ENCODE measurements at regions not wholly inside any gene's neighbourhood (a gene's known extent, or its start where the extent isn't known, plus 50 kb on each side); places are given as distances from the start of the nearest gene placed in this dataset.
A peak's percentile ranks its signal among the peaks of the same experiment; 100 is the strongest.
"Not testable (repeated sequence)": the region's sequence is repeated elsewhere in the genome, so short reads cannot be mapped to it uniquely, and the experiment has no call there.

DNA sequence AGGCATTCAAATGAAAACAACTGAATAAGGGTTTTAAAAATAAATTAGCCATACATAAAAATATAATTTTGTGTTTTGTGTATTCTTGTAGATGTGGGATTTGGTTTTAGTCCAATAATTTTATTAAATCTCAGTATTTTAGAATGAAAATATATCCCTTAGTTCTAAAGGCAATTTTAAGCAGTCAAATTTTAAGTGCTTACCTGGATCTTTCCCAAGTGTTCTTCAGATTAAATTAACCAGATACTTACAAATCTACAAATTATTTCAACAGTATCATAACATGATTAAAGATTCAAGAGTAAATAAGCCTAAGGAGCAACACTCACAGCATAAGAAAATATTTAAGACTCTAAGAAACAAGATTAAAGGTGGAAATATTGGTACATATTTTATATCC, 275.0 kb upstream of the RBMS3 start:
- DNase-seq (ENCODE audit: insufficient read length, low spot score) (no peak), FAIRE-seq (no peak)

DNA sequence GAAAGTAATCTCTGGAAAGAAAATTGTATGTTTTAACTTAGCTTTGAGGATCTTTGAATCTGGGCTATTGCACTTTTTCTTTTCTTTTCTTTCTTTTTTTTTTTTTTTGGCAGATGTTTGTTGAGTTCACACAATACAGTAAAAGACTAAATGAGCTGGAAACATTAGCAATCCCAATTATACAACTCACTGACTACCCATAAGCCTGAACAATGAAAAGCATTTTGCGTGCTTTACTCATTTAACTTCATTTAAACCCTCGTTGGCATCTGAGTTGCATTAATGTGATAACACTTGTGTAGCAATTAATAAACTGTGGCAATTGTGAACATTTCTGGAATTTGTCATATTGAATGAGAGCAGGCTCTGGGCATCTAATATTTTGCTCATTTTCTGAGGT, 269.4 kb upstream of the RBMS3 start:
- no peak for FAIRE-seq

DNA sequence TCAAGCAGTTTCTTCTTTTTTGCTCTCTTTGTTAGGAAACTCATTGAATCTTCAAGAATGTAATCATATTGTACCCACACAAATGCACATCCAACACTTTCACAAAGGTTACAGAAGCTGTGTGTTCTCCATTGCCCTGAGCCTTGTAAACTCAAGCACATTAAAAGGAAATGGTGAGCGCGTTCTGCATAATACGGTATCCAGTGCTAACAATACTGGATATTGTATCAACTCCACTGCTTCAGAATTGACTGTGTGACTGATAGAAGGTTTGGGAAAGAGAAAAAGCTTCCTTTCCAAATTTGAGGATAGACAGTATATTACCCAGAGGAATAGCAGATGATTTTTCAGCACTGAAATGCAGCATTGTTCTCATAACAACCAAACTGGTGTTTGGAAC, 268.9 kb upstream of the RBMS3 start:
- FAIRE-seq (no peak), DNase-seq (ENCODE audit: insufficient read length, low spot score) (no peak)

More for the DNA sequence above, 269.4 kb upstream of the RBMS3 start:
- no peak for DNase-seq (ENCODE audit: insufficient read length, low spot score)

DNA sequence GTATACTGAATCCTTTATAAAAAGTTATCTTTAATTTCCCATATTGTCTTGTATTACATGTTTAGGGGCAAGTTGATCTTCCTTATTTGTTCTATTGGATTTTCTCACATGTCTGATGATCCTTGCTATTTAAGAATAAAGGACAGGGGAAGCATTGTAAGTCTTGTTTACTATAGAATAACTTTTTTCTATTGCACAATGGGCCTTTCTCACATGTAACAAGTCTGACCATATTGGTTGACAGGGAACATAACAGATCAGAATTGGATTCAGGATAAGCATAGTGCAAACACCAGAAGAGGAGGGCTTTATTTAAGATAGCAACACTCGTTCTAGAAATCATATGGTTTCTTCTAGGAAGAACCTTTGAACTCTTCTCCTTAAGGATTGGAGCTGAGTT, 257.9 kb upstream of the RBMS3 start:
- DNase-seq (ENCODE audit: insufficient read length, low spot score) (no peak), FAIRE-seq (no peak)

DNA sequence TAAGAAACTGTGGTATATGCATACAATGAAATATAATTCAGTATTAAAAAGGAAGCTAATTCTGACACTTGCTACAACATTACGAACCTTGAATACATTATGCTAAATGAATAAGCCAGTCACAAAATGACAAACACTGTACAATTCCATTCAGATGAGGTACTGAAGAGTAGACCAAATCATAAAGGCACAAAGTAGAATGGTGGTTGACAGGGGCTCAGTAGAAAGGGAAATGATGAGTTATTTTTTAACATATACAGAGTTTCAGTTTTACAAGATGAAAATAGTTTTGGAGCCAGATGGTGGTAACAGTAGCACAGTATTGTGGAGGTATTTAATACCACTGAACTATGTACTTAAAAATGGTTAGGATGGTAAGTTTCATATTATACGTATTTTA, 254.6 kb upstream of the RBMS3 start:
- DNase-seq (ENCODE audit: insufficient read length, low spot score) (no peak), FAIRE-seq (no peak)

DNA sequence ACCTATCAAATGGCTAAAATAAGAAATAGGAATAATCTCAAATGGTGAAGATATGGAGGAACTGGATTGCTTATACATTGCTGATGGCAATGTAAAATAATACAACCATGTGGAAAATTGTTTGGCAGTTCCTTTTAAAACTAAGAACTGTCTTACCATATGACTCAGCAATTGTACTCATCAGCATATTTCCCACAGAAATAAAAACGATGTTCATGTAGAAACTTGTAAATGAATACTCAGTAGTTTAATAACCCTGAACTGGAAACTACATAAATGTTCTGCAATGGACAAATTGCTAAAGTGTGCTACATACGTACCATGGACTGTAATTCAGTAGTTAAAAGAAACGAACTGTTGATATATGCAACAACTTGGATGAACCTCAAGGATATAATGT, 253.9 kb upstream of the RBMS3 start:
- FAIRE-seq (no peak), DNase-seq (ENCODE audit: insufficient read length, low spot score) (no peak)

DNA sequence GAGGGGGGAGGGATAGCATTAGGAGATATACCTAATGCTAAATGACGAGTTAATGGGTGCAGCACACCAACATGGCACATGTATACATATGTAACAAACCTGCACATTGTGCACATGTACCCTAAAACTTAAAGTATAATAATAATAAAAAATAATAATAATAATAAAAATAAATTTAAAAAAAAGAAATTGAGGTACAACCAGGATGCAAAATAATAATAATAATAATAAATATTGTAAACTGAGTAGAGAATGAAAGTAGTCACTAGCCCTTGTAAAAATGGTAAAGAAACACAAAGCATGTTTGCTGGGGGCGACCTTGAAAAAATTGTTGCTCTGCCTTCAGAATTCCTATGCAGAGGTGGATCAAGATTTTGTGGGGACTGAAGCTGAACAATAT, 249.7 kb upstream of the RBMS3 start:
- not testable (repeated sequence) for FAIRE-seq

DNA sequence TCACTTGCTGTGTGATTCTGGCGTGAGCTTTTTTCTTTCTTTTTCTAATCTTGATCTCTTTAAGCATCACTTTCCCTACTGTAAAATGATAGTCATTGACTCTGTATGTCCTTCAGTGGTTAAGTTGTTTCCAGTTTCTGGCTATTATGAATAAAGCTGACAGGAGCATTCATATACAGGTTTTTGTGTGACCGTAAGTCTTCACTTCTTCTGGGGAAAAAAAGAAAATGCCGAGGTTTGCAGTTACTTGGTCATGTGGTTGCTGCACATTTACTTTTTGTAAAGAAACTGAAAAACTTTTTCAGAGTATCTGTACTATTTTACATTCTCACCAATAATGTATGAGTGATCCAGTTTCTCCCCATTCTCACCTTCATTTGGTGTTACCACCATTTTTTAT, 247.4 kb upstream of the RBMS3 start:
- DNase-seq (ENCODE audit: insufficient read length, low spot score), result no peak
- no peak for FAIRE-seq

More for the DNA sequence above, 249.7 kb upstream of the RBMS3 start:
- DNase-seq (ENCODE audit: insufficient read length, low spot score), result not testable (repeated sequence)

DNA sequence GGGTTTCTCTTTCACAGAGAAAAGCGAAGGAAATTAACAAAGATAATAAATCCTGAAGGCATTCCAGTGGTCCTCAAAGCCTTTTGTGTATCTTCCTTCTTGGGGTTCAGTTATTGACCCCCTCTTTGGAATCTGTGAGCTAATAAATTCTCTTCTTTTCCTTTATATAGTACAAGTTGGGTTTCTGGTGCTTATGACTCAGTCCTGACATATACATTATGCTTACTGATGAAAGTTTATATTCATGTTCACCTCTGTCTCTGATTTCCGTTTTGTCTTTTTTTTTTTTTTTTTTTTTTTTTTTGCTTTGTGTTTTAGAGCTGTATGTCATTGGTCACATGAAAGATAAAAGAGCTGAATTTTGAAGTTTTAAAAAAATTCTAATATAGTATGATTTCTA, 230.7 kb upstream of the RBMS3 start:
- no peak for DNase-seq (ENCODE audit: insufficient read length, low spot score)
- FAIRE-seq, result no peak

DNA sequence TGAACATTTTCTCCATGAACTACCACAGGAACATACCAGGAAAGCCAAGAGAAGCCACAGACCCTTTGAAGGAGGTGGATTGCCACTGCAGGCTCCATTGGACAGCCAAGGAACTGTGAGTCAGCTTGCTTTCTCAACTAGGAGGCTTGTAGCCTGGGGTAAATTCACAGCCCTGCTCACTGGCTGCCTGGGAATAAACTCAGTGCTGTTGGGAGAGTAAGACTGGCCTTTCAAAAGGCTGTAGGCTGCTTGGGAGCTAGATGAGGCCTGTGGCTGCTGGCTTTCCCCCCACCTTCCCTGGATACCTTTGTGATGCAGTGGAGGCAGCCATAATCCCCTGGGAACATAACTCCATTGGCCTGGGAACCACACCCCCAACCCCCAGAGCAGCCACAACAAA, 223.5 kb upstream of the RBMS3 start:
- no peak for DNase-seq (ENCODE audit: insufficient read length, low spot score)

DNA sequence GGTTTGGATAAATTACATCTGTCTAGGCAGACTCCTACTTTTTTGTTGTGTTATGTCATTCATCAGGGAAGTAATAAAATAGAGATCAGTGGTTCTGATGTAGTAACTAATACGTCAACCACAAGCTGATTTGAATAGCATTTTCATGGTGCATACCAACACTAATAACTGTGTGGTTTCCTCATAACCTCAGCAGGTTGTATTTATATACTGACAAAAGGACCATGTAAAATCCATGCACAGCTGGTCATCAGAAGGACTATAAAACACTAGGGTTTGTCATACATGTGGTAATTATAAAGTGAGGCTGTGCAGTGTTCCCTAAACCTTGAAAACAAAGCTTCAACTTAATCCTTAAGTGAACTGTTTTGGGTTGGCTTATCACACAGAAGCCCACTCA, 216.8 kb upstream of the RBMS3 start:
- no peak for FAIRE-seq
- DNase-seq (ENCODE audit: insufficient read length, low spot score), result peak; percentile 10

More for the DNA sequence above, 223.5 kb upstream of the RBMS3 start:
- FAIRE-seq, result no peak

DNA sequence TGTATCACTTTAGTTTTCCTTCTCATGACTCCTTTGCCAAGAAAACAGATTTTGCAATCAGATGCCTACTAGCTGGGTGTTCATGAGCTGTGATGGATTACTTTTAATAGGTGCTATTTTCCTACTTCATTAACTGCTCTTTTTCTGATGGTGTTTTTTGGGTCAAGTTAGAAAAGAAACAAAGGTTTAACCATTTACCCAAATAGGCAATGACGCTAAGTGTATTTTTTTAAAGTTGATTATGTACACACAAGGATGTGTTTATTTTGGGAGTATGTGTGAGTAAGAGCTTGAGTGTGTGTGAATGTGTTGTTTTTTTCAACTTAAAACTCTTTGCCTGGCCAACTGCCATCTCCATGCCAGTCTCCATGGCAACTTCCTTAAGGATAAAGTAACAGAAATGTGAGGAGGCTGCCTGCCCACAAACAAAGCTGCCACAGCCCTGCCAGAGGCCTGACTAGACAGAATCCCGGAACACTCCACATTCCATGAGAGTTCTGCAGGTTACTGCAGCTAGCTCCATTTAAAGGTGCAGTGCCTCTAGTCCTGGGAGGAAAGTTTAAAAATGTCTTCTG, 215.6 kb upstream of the RBMS3 start:
- DNase-seq (ENCODE audit: insufficient read length, low spot score) (peak; percentile 78), FAIRE-seq (no peak)

DNA sequence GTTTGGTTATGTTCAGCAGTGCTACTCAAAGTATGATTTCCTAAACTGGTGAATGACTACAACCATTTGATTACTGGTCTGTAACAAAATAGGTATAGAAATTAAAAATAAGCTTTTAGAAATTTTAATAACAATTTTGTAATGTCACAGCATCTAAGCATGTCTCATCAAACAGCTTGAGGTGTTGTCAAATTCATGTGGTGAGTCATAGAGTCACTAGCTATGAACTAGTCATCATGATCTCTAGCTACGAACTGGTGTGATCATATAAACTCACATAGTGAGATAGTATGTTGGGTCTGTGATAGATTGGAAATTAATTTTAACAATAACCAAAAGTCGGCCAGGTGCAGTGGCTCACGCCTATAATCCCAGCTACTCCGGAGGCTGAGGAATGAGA, 213.9 kb upstream of the RBMS3 start:
- FAIRE-seq (peak; percentile 44), DNase-seq (ENCODE audit: insufficient read length, low spot score) (no peak)

DNA sequence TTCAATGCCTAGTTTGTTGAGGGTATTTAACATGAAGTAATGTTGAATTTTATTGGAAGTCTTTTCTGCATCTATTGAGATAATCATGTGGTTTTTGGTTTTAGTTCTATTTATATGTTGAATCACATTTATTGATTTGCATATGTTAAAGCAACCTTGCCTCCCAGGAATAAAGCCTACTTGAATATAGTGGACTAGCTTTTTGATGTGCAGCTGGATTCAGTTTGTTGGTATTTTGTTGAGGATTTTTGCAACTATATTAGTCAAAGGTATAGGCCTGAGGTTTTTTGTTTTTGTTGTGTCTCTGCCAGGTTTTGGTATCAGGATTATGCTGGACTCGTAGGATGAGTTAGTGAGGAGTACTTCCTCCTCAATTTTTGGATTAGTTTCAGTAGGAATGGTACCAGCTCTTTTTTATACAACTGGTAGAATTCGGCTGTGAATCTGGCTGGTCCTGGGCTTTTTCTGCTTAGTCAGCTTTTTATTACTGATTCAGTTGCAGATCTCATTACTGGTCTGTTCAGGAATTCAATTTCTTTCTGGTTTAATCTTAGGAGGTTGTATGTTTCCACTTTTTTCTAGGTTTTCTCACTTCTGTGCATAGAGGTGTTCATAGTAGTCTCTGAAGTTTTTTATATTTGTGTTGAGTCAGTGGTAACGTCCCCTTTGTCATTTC, 209.8 kb upstream of the RBMS3 start:
- no peak for FAIRE-seq
- no peak for DNase-seq (ENCODE audit: insufficient read length, low spot score)

DNA sequence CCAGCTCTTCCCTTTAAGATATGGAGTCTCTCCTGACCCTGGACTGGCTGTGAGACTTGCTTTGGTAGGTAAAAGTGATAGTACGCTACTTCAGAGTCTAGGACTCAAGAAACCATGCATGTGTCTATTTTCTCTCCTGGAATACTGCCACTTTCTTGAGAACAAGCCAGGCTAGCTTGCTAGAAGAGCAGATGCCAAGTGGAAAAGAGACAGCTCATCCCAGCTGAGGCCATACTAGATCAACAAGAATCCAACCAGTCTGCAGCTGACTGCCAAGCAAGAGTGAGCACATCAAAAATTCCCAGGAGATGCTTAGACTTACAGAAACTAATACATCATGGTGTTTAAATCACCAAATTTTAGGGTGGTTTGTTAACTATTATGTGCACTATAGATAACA, 208.3 kb upstream of the RBMS3 start:
- no peak for FAIRE-seq
- no peak for DNase-seq (ENCODE audit: insufficient read length, low spot score)

DNA sequence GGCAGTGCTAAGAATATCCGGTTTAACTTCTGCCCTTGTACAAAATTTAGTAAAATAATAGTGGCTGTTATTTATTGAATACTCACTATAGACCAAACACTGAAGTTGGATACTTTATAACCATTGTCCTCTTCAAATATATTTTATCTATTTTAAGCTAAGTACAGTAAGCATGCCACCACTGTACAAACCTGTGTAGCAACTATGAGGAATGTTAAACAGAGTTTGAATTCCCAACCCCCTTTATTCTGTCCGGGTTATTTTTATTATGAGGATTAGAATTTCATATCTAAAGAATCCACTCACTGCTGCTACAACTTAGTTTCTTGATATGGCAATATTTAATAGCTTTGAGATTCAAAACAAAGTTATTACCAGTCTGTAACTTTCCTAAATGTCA, 203.5 kb upstream of the RBMS3 start:
- no peak for DNase-seq (ENCODE audit: insufficient read length, low spot score)
- no peak for FAIRE-seq

DNA sequence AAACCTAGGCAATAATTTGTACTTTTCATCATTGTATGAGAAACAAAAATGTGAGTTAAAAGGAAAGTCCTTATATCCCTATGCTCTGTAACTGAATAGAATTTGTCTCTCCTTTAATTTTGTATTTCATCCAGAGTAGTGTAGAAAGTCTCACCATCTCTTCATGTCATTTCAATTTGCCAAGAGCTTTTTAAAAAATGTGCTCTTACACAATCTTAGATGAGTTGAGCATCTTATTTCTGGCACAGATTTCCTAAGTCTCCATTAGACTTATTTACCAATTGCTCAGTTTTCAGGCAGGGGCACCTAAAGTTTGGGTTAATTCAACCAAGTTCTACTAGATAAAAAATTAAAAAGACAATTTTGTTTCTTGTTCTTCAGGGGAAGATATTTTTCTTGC, 201.5 kb upstream of the RBMS3 start:
- DNase-seq (ENCODE audit: insufficient read length, low spot score) (no peak), FAIRE-seq (no peak)

DNA sequence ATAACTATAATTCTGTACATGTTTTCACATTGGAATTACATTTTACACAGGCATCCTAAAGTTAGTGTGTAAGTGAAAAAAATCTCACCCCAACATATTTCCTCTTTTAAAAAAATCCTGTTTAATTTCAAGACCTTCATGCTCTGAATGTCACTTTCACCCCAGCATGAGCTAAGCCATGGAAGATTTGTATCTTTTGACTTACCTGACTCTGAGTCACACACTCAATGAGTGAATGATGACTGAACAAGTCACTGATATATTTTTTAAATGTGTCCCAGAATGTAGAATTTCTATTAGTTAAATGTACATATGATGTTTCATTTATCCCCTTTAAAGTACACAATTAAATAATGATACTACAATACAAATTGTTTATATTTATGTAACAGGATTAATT, 199.9 kb upstream of the RBMS3 start:
- FAIRE-seq (no peak), DNase-seq (ENCODE audit: insufficient read length, low spot score) (no peak)

DNA sequence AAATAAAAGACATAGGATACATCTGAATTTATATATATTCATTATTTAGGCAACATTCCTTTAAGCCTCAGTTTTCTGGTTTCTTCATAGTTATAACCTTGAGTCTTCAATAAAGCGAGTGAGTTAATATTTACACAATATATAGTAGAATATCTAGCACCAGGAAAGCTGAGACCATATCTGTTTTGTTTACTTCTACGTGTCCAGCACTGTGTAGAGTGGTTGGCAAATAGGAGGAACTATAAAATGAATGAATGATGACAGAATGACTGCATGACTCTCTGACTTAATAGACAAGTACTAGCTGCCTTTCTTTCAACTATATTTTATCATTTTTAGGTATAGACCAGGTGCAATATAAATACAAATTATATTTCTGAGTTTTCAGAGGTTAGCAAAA, 197.8 kb upstream of the RBMS3 start:
- no peak for DNase-seq (ENCODE audit: insufficient read length, low spot score)
- FAIRE-seq, result no peak

DNA sequence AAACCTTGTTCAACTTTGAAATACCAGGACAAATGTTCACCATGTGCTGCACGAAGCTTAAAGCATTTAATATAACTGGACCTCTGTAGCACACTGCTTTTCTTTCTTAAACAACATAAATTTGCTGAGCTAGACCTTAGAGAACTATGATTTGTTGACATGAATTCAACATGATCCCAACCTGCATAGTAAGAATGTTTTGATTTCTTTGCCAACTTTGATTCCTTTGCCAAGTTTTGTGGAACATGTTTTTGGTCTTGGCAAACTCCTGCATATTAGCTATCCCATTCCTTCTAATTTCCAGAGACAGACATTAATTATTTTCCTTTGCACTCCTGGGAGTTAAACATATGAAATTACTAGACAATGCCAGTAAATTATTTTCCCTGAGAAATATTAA, 197.2 kb upstream of the RBMS3 start:
- no peak for DNase-seq (ENCODE audit: insufficient read length, low spot score)
- no peak for FAIRE-seq

DNA sequence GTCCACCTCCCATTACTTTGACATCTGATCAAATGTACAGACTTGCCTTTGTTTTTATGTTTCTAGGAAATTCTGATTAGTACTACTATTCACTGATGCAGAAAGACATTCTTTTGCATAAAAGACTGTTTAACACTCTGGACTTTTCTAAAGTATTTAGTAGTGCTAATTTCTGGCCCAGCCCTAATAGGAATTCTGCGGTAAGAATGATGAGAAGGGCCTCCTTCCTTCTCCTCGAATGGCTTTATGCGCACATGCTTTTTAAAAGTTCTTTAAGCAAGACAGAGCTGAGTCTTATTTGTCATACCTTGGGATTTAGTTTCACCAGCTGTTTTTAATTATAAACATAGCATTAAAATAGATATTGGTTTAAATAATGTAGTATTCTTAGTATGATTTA, 192.3 kb upstream of the RBMS3 start:
- FAIRE-seq (no peak), DNase-seq (ENCODE audit: insufficient read length, low spot score) (no peak)

DNA sequence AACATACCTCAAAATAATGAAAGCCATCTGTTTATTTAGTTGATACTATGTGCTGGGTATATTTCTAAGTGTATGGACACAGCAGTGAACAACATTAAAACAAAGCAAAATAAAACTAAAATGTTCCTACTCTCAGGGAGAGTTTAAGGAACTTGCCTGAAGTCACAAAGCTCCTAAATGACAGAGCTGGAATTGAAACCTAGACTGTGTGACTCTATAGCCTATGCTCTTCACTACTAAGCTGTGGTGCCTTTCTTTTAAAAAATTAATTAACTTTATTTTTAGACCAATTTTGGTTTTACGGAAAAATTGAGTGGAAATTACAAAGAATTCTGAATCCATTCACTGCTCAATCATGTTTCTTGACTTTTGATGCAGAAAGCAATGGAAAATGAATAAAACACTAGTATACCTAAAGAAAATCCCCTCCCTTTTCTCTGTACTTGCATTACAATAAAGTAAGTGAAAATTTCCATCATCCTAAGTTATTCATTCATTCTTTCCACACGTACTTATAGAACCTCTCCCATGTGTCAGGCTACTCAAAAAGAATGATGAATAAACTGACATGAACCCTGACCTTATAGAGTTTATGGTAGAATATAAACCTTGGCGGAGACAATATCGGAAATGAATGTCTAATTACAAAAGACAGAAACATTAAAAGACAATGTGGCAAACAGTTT, 189.8 kb upstream of the RBMS3 start:
- DNase-seq (ENCODE audit: insufficient read length, low spot score), result no peak
- FAIRE-seq, result no peak
